ENCODE measurements at regions not wholly inside any gene's neighbourhood (a gene's known extent, or its start where the extent isn't known, plus 50 kb on each side); places are given as distances from the start of the nearest gene placed in this dataset.

DNA sequence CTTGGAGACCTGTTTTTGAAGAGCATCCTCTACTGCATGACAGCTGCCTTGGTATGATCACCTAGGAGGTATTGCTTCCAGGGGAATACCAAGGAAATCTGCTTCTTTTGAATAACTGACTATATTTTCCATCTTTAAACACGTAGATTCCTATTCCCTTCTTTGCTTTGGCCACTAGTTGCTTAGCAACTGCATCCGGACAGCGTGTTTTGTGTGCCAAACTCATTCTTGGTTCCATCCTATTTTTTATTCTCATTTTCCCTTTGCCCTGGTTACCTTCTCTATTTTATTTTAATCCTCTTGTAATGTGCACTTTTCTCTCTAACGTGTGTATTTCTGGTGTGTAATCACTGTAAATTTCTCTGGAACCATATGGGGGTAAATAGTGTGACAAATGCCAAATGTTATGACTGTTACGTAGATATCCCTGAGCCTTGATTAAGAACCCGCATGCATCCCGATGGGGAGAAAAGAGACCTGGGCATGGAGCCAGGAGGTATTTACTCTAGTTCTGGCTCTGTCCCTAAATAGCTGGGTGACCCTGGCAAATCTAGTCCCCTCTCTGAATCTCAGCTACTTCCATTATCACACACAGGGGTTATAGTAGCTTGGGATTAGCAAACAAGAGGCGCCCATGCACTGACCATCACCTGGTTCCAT is 241.7 kb downstream of the MIAT start:
- no peak for TF ChIP-seq ZFP3 (CRISPR knock-in tag; IDR thresholded peaks at IDR 0.05)
- no peak for TF ChIP-seq POU6F1 (CRISPR knock-in tag; IDR thresholded peaks at IDR 0.05; ENCODE audit: borderline replicate concordance, low read depth)
- TF ChIP-seq SNAI2 (CRISPR knock-in tag; IDR thresholded peaks at IDR 0.05): no peak
- no peak for TF ChIP-seq GLIS3 (CRISPR knock-in tag; IDR thresholded peaks at IDR 0.05)
- TF ChIP-seq PATZ1 (CRISPR knock-in tag; IDR thresholded peaks at IDR 0.05; ENCODE audit: borderline replicate concordance): no peak
- TF ChIP-seq RARB (CRISPR knock-in tag; IDR thresholded peaks at IDR 0.05): no peak
